ENCODE measurements at regions not wholly inside any gene's neighbourhood (a gene's known extent, or its start where the extent isn't known, plus 50 kb on each side); places are given as distances from the start of the nearest gene placed in this dataset.

DNA sequence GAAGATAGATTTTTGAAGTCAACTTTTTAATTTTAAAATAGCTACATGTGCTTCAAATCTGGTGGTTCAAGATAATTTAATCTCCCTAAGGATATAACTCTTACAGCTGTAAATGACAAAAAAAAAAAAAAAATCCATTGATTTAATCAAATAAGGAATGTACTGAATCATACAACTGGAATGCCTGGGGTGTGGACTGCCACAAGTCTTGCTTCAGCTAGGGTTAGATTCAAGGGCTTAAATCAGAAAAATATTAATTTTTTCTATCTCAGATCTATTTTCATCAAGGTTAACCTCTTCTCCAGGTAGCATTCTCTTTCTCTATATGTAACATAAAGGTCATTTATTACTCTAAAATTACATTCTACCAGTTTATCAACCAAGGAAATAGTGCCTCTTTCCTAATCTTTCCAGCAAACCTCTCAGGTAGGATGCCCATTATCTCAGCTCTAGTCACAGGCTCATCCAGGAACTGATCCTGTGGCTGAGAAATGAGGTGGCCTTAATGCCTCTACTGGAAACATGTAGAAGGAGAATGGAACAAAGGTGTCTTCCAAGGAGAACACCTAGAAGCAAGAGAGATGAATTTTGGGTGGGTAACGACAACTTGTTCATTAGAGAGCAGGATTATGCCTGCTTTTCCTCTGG lies 466.9 kb downstream of the CBLN4 start:
- POLR2A ChIA-PET = no interaction called here
- H3K36me3 Mint-ChIP-seq (ENCODE audit: low read depth) = no peaks in the 10 kb centered on the region
- H3K27ac Mint-ChIP-seq = no peak overlapping the region
- TF ChIP-seq CTCF (IDR thresholded peaks at IDR 0.05) = no peak
- no peaks in the 10 kb centered on the region for H3K27me3 Mint-ChIP-seq
- no peak overlapping the region for H3K4me3 Mint-ChIP-seq
- intact Hi-C loops (cut with micrococcal nuclease) = loop anchor here (5.0 kb wide), 1 partner anchor 51 kb away; no protein-coding TSS in a partner anchor
- H3K9me3 Mint-ChIP-seq = peaks cover 4% of the 10 kb centered on the region
- ATAC-seq (ENCODE audit: low read depth) (no peak), DNase-seq (no peak)
- H3K4me1 Mint-ChIP-seq = no peaks in the 10 kb centered on the region
- CTCF ChIA-PET = no interaction called here

GRCh38 chr20:55535366-55535765 lies 470.0 kb downstream of the CBLN4 start:
- ChIA-PET CTCF (no interaction called here), POLR2A (no interaction called here)
- Mint-ChIP-seq H3K4me3 (no peak overlapping the region), H3K27me3 (no peaks in the 10 kb centered on the region), H3K36me3 (ENCODE audit: low read depth) (no peaks in the 10 kb centered on the region), H3K9me3 (peaks cover 4% of the 10 kb centered on the region), H3K27ac (no peak overlapping the region), H3K4me1 (no peaks in the 10 kb centered on the region)
- TF ChIP-seq CTCF (IDR thresholded peaks at IDR 0.05) = no peak
- DNase-seq (no peak), ATAC-seq (ENCODE audit: low read depth) (no peak)
- intact Hi-C loops (cut with micrococcal nuclease) = loop anchor here (5.0 kb wide), 1 partner anchor 48 kb away; no protein-coding TSS in a partner anchor

DNA sequence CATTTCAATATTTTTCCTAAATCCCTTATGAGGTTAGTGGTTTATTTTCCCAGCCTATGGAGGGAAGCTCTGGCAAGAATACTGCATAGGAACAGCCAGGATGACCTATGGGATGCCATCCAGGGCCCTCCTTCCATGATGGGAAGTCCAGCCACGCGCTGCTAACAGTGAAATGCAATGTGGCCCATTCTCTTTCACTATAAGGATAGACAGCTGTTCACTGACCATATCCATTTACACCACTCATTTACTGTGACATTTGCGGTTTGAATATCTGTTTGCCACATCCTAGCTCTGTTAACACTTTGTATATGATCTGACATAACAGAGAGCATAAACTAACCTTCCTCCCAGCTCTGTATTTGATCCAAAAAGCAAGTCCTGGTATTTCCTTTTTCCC lies 471.7 kb downstream of the CBLN4 start:
- POLR2A ChIA-PET = no interaction called here
- Mint-ChIP-seq H3K4me3 (no peak overlapping the region), H3K4me1 (no peaks in the 10 kb centered on the region), H3K27me3 (no peaks in the 10 kb centered on the region), H3K27ac (no peak overlapping the region), H3K36me3 (ENCODE audit: low read depth) (no peaks in the 10 kb centered on the region), H3K9me3 (peaks cover 4% of the 10 kb centered on the region)
- CTCF ChIA-PET = no interaction called here
- intact Hi-C loops (cut with micrococcal nuclease) = no loop called here
- ATAC-seq (ENCODE audit: low read depth) (no peak), DNase-seq (no peak)
- no peak for TF ChIP-seq CTCF (IDR thresholded peaks at IDR 0.05)

DNA sequence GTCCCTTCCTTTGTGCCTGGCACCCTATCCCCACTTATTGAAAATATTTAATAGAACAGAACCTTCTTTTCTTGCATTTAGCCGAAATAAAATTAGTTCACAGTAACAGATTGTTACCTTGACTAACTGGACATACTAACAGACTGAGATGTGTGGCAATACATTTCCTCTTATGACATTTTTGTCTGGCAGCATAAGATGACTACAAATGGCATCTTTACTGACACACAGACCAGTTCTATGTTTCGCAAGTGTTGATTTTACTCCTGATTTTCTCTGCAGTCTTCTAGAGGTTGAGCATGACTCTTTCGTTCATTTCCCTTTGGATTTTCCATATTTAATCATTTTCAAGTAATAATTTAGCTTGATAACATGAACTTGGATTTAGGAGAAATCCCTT lies 474.6 kb downstream of the CBLN4 start:
- CTCF ChIA-PET = no interaction called here
- POLR2A ChIA-PET = no interaction called here
- no peaks in the 10 kb centered on the region for H3K4me1 Mint-ChIP-seq
- DNase-seq (no peak), ATAC-seq (ENCODE audit: low read depth) (no peak)
- TF ChIP-seq CTCF (IDR thresholded peaks at IDR 0.05) = no peak
- H3K4me3 Mint-ChIP-seq = no peak overlapping the region
- H3K36me3 Mint-ChIP-seq (ENCODE audit: low read depth) = no peaks in the 10 kb centered on the region
- H3K27me3 Mint-ChIP-seq = no peaks in the 10 kb centered on the region
- intact Hi-C loops (cut with micrococcal nuclease) = no loop called here
- no peak overlapping the region for H3K27ac Mint-ChIP-seq
- H3K9me3 Mint-ChIP-seq = peaks cover 4% of the 10 kb centered on the region

DNA sequence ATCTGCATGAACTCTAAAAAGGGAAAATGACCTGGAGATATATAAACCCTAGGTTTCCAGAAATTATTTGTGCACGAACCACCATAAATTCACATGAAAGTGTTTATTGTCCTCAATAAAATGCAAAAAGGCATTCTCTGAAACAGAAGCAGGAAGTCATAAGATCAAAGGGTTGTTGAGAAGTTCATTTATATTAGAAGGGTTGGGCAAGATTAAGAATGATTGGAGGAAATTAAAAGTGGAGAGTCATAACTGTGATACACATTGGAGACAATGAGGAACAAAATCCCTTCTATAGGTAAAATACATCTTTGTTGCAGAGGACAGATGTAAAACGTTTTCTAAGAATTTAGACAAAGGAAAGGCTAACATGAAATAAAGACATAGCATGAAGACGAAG lies 476.8 kb downstream of the CBLN4 start:
- H3K27me3 Mint-ChIP-seq = no peaks in the 10 kb centered on the region
- H3K36me3 Mint-ChIP-seq (ENCODE audit: low read depth) = no peaks in the 10 kb centered on the region
- intact Hi-C loops (cut with micrococcal nuclease) = no loop called here
- no peaks in the 10 kb centered on the region for H3K4me1 Mint-ChIP-seq
- H3K4me3 Mint-ChIP-seq = no peak overlapping the region
- no peak overlapping the region for H3K27ac Mint-ChIP-seq
- no peak for TF ChIP-seq CTCF (IDR thresholded peaks at IDR 0.05)
- ATAC-seq (ENCODE audit: low read depth) (no peak), DNase-seq (no peak)
- POLR2A ChIA-PET = no interaction called here
- H3K9me3 Mint-ChIP-seq = peaks cover 4% of the 10 kb centered on the region
- CTCF ChIA-PET = no interaction called here

Data from activated B cell treated with CpG ODN at 0.5 μM for 24 hours (primary cell).